H1 (cell line): ENCODE measurements at regions not wholly inside any gene's neighbourhood (a gene's known extent, or its start where the extent isn't known, plus 50 kb on each side); places are given as distances from the start of the nearest gene placed in this dataset.

ENCODE experiments used
- CTCF ChIA-PET: fragments of 300-600 bp; sonication (Branson Sonifier 250); formaldehyde crosslinking; loops from one replicate; lab custom pipeline; 2021; ENCODE audit not compliant: partially characterized antibody; lab: Charles Lee
- POLR2A ChIA-PET: fragments of 300-600 bp; sonication (Branson Sonifier 250); formaldehyde crosslinking; loops from one replicate; lab custom pipeline; 2021; ENCODE audit warnings: inconsistent platforms; ENCODE audit not compliant: partially characterized antibody; lab: Charles Lee
- DNase-seq, 2 experiments: peaks; one replicate each; pipeline versions ENCODE4 v3.0.0 to v3.0.0-alpha.2; 2010 to 2022; ENCODE audit warnings: low spot score in 2 of 2, low read depth in 1 of 2, mixed read lengths in 1 of 2
- FAIRE-seq: peaks from 2 replicates; lab custom pipeline; 2011; peaks lifted over from hg19 to GRCh38; lab: Jason Lieb, UNC
- H2AFZ ChIP-seq: 2 replicates; pipeline ENCODE4 v1.8.1; 2012; ENCODE audit warnings: low read length, inconsistent platforms
- H2AK5ac ChIP-seq: 2 replicates; pipeline ENCODE4 v1.6.1; 2013; ENCODE audit warnings: low read depth, low read length
- H2BK120ac ChIP-seq: replicated peaks from 2 replicates; pipeline ENCODE3; 2013; ENCODE audit warnings: low read depth, low read length, inconsistent platforms
- H2BK12ac ChIP-seq: 2 replicates; pipeline ENCODE4 v1.6.1; 2013; ENCODE audit warnings: low read depth, low read length
- H2BK15ac ChIP-seq: 2 replicates; pipeline ENCODE4 v1.6.1; 2013; ENCODE audit warnings: low read length
- H2BK20ac ChIP-seq: 2 replicates; pipeline ENCODE4 v1.6.1; 2013; ENCODE audit warnings: low read length
- H2BK5ac ChIP-seq: 2 replicates; pipeline ENCODE4 v1.6.1; 2013; ENCODE audit warnings: low read depth, low read length
- H3K14ac ChIP-seq: 2 replicates; pipeline ENCODE4 v1.6.1; 2013; ENCODE audit warnings: inconsistent platforms; ENCODE audit not compliant: insufficient read length
- H3K18ac ChIP-seq: 2 replicates; pipeline ENCODE4 v1.6.1; 2013; ENCODE audit warnings: low read length; ENCODE audit errors: extremely low read depth
- H3K23ac ChIP-seq: 2 replicates; pipeline ENCODE4 v1.6.1; 2013; ENCODE audit warnings: inconsistent platforms; ENCODE audit not compliant: insufficient read length
- H3K23me2 ChIP-seq: 2 replicates; pipeline ENCODE4 v1.6.1; 2013; ENCODE audit warnings: low read depth, low read length
- H3K27ac ChIP-seq: 2 replicates; pipeline ENCODE4 v1.6.1; 2011; ENCODE audit warnings: low read depth, low read length, inconsistent platforms
- H3K27me3 ChIP-seq, 4 experiments: replicated peaks in 1 of 4; 1 replicate in 1 of 4; 2 replicates in 3 of 4; pipeline versions ENCODE4 v1.6.1 to v1.8.1; 2011 to 2013; ENCODE audit warnings: low read length in 3 of 4, mild to moderate bottlenecking in 3 of 4, inconsistent platforms in 2 of 4, mixed read lengths in 2 of 4, moderate library complexity in 1 of 4; ENCODE audit not compliant: control insufficient read depth in 3 of 4, insufficient read depth in 3 of 4; ENCODE audit errors: extremely low read depth in 1 of 4
- H3K36me3 ChIP-seq, 4 experiments: 2 replicates each; pipeline versions ENCODE4 v1.6.1 to v1.8.1; 2011 to 2013; ENCODE audit warnings: mild to moderate bottlenecking in 4 of 4, low read length in 3 of 4, moderate library complexity in 2 of 4, control low read depth in 1 of 4, inconsistent platforms in 1 of 4; ENCODE audit not compliant: insufficient read depth in 4 of 4, control insufficient read depth in 2 of 4
- H3K4ac ChIP-seq: replicated peaks from 2 replicates; pipeline ENCODE3; 2013; ENCODE audit warnings: low read length, low read depth, mixed read lengths, inconsistent platforms; ENCODE audit not compliant: insufficient read length
- H3K4me1 ChIP-seq, 4 experiments: replicated peaks in 1 of 4; 1 replicate in 1 of 4; 2 replicates in 3 of 4; pipeline versions ENCODE4 v1.6.1 to v1.8.1; 2011 to 2013; ENCODE audit warnings: low read length in 3 of 4, inconsistent platforms in 2 of 4, mixed read lengths in 1 of 4; ENCODE audit not compliant: insufficient read depth in 4 of 4, control insufficient read depth in 3 of 4
- H3K4me2 ChIP-seq, 2 experiments: 2 replicates each; pipeline versions ENCODE4 v1.6.1 to v1.8.1; 2011 to 2013; ENCODE audit warnings: low read depth in 2 of 2, low read length in 2 of 2, control low read depth in 1 of 2, inconsistent platforms in 1 of 2, mild to moderate bottlenecking in 1 of 2; ENCODE audit not compliant: insufficient read depth in 1 of 2
- H3K4me3 ChIP-seq, 4 experiments: fragments of 200-600, 300-600 bp in 1 of 4; sonication (generic), shearing (Covaris generic), sonication (Bioruptor Twin) in 1 of 4; 2 replicates each; pipeline versions ENCODE4 v1.5.1 to v1.8.1; 2011 to 2016; ENCODE audit warnings: low read length in 4 of 4, low read depth in 3 of 4, control low read depth in 2 of 4, inconsistent platforms in 2 of 4, mild to moderate bottlenecking in 2 of 4, mixed read lengths in 1 of 4, moderate library complexity in 1 of 4; ENCODE audit not compliant: insufficient read depth in 2 of 4; ENCODE audit errors: extremely low read depth in 1 of 4
- H3K56ac ChIP-seq: replicated peaks from 2 replicates; pipeline ENCODE3; 2013; ENCODE audit warnings: low read depth, mild to moderate bottlenecking, mixed read lengths, low read length, inconsistent platforms; ENCODE audit not compliant: insufficient read length
- H3K79me1 ChIP-seq: 2 replicates; pipeline ENCODE4 v1.6.1; 2013; ENCODE audit warnings: low read depth, low read length, control low read depth
- H3K79me2 ChIP-seq, 2 experiments: 2 replicates each; pipeline versions ENCODE4 v1.6.1 to v1.8.1; 2012 to 2013; ENCODE audit warnings: low read length in 2 of 2, mild to moderate bottlenecking in 2 of 2, inconsistent platforms in 1 of 2; ENCODE audit not compliant: insufficient read depth in 2 of 2, control insufficient read depth in 1 of 2
- H3K9ac ChIP-seq, 4 experiments: replicated peaks in 1 of 4; 1 replicate in 1 of 4; 2 replicates in 3 of 4; pipeline versions ENCODE4 v1.6.1 to v1.8.1; 2011 to 2013; ENCODE audit warnings: low read depth in 3 of 4, low read length in 3 of 4, control low read depth in 2 of 4, mild to moderate bottlenecking in 2 of 4, moderate library complexity in 2 of 4, inconsistent platforms in 1 of 4; ENCODE audit errors: extremely low read depth in 1 of 4
- H3K9me3 ChIP-seq, 2 experiments: 2 replicates each; pipeline versions ENCODE4 v1.6.1 to v1.8.1; 2012 to 2013; ENCODE audit warnings: mild to moderate bottlenecking in 2 of 2, moderate library complexity in 2 of 2, control low read depth in 1 of 2, inconsistent platforms in 1 of 2, low read depth in 1 of 2, low read length in 1 of 2, mixed read lengths in 1 of 2; ENCODE audit not compliant: insufficient read depth in 2 of 2
- H4K20me1 ChIP-seq, 2 experiments: replicated peaks in 1 of 2; 2 replicates each; pipeline versions ENCODE3 to v1.8.1; 2011 to 2013; ENCODE audit warnings: inconsistent platforms in 2 of 2, low read length in 2 of 2, mild to moderate bottlenecking in 1 of 2; ENCODE audit not compliant: insufficient read depth in 2 of 2, control insufficient read depth in 1 of 2
- H4K5ac ChIP-seq: 2 replicates; pipeline ENCODE4 v1.6.1; 2013; ENCODE audit warnings: low read length, low read depth, mixed read lengths, inconsistent platforms; ENCODE audit not compliant: insufficient read length
- H4K8ac ChIP-seq: 2 replicates; pipeline ENCODE4 v1.8.0; 2013; ENCODE audit warnings: mild to moderate bottlenecking, moderate library complexity, low read length, inconsistent platforms; ENCODE audit not compliant: insufficient read depth; ENCODE audit errors: extremely low read depth
- H4K91ac ChIP-seq: replicated peaks from 2 replicates; pipeline ENCODE3; 2013; ENCODE audit warnings: low read length, mixed read lengths, inconsistent platforms; ENCODE audit not compliant: insufficient read length
- CBX8 ChIP-seq: fragments of 300-800, 300-1000 bp; sonication (generic); IDR thresholded peaks from 2 replicates; pipeline ENCODE4 v1.7.1; 2016; ENCODE audit warnings: low read depth, low read length, borderline replicate concordance
- EP300 ChIP-seq, 2 experiments: IDR thresholded peaks; 1 replicate in 1 of 2; 2 replicates in 1 of 2; pipeline ENCODE4 v1.6.1; 2011 to 2012; ENCODE audit warnings: low read depth in 2 of 2, low read length in 2 of 2, mild to moderate bottlenecking in 2 of 2, borderline replicate concordance in 1 of 2, inconsistent platforms in 1 of 2, moderate library complexity in 1 of 2
- RNF2 ChIP-seq: fragments of 200-900, 300-1000 bp; sonication (generic); IDR thresholded peaks from 2 replicates; pipeline ENCODE4 v1.7.1; 2016; ENCODE audit warnings: borderline replicate concordance, low read depth, mild to moderate bottlenecking, antibody characterized with exemption, low read length; ENCODE audit not compliant: poor library complexity, severe bottlenecking; ENCODE audit errors: missing control alignments
- TBP ChIP-seq: IDR thresholded peaks from 2 replicates; pipeline ENCODE4 v1.6.1; 2011; ENCODE audit warnings: low read depth, low read length, improper control_type of control experiment
- WGBS, 2 experiments: shearing (Covaris generic) in 1 of 2; methylation state at CpG; one replicate each; pipeline versions ENCODE4 v1.1.6 to v1.1.7; 2013 to 2015; ENCODE audit warnings: low lambda C conversion rate in 2 of 2, mixed read lengths in 2 of 2, inconsistent platforms in 1 of 2, low coverage in 1 of 2, missing lambda C conversion rate in 1 of 2; ENCODE audit not compliant: insufficient replicate concordance in 2 of 2, insufficient coverage in 1 of 2, insufficient read length in 1 of 2; ENCODE audit errors: extremely low coverage in 1 of 2, missing lambda C conversion rate in 1 of 2; 5-methylcytosine and 5-hydroxymethylcytosine counted together

DNA sequence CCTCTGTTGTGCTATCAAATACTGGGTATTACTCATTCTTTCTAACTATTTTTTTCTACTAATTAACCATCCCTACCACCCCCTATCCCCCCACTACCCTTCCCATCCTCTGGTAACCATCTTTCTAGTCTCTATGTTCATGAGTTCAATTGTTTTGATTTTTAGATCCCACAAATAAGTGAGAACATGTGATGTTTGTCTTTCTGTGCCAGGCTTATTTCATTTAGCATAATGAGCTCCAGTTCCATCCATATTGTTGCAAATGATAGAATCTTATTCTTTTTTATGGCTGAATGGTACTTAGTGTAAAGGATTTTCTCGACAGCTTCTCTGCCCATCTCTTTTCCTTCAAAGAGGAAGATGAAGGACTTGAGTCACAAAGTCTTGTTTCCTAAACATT lies 138.0 kb upstream of the CPHXL start:
- POLR2A ChIA-PET: no interaction called here
- Histone ChIP-seq H2BK12ac (no peak overlapping the region), H3K27me3 (no peaks in the 10 kb centered on the region), H2AK5ac (no peak overlapping the region), H3K23me2 (no peaks in the 10 kb centered on the region), H3K36me3 (no peaks in the 10 kb centered on the region), H4K20me1 (no peaks in the 10 kb centered on the region), H3K9me3 (no peaks in the 10 kb centered on the region), H4K91ac (no peak overlapping the region), H3K23ac (no peak overlapping the region), H3K79me1 (no peaks in the 10 kb centered on the region), H3K9ac (no peak overlapping the region), H3K27ac (no peak overlapping the region), H3K56ac (no peak overlapping the region), H2BK120ac (no peak overlapping the region), H3K79me2 (no peaks in the 10 kb centered on the region), H2AFZ (no peak overlapping the region), H3K18ac (no peak overlapping the region), H3K4me1 (no peaks in the 10 kb centered on the region), H2BK20ac (no peak overlapping the region), H3K14ac (no peak overlapping the region), H2BK15ac (no peak overlapping the region), H3K4ac (no peak overlapping the region), H3K4me2 (no peak overlapping the region), H4K5ac (no peak overlapping the region), H2BK5ac (no peak overlapping the region), H3K4me3 (no peak overlapping the region), H4K8ac (no peak overlapping the region)
- no peak for TF ChIP-seq TBP
- TF ChIP-seq RNF2: no peak
- no peak for TF ChIP-seq CBX8
- no peak for TF ChIP-seq EP300 (IDR thresholded peaks at IDR 0.05; ENCODE audit: borderline replicate concordance in 1 of 2, low read depth in 2 of 2, low read length in 2 of 2)
- WGBS, 2 experiments: 75% methylated on average over 1 of the region's 1 CpG; no CpG with 5 or more reads in 1 of the 2 experiments
- DNase-seq (no peak), FAIRE-seq (no peak)
- CTCF ChIA-PET: no interaction called here
